Effector CD8-positive, alpha-beta T cell (primary cell): ENCODE measurements at regions not wholly inside any gene's neighbourhood (a gene's known extent, or its start where the extent isn't known, plus 50 kb on each side); places are given as distances from the start of the nearest gene placed in this dataset.
"Not testable (repeated sequence)": the region's sequence is repeated elsewhere in the genome, so short reads cannot be mapped to it uniquely, and the experiment has no call there.

Experiments used
- DNase-seq: peaks from one replicate; lab custom pipeline; 2025; lab: John Stamatoyannopoulos, UW

- DNase-seq, result no peak
Measured at GRCh38 chr18:67134911-67135310, 381.6 kb downstream of the DSEL start.

DNA sequence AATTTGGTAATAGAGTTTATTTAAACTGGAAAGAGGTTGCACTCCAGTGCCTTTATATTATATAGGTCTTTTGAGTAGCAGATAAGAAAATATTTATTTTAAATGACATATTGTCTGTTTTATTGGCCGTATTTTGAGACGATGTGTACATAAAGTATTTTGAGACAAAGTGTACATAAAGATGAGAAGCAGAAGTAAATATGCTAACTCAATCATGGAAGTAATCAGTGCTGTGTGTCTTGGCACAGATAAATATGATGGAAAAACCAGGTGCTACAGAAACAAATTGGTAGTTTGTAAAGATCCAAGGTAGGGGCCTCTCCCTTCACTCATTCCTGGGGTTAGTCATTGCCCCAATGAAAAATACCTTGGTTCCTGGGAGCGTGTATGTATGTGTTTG is 382.9 kb downstream of the DSEL start:
- no peak for DNase-seq

DNA sequence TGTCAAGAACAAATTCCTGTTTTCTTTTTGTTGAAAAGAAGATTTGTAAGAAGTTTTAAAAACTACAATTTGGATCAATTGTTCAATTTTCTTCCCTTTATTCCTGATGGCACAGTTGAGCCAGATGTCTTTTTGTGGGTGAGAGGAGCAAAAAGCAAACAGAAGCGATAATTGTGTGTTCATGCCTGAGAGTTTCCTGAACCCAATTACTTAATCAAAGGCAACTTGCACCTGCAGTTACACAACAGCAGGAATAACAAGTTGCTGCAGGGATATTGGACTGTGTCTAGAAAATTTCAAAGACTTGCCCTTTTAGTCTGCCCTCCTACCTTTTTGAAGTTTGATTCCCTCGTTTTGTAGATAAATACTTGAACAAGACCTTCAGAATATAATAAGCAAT is 383.6 kb downstream of the DSEL start:
- no peak for DNase-seq

GRCh38 chr18:67131498-67131897 is 385.0 kb downstream of the DSEL start:
- no peak for DNase-seq

- DNase-seq, result not testable (repeated sequence)
Measured at GRCh38 chr18:67126751-67127150, 389.8 kb downstream of the DSEL start.

- DNase-seq, result no peak
Measured at GRCh38 chr18:67123901-67124300, 392.6 kb downstream of the DSEL start.

GRCh38 chr18:67117804-67118203 is 398.7 kb downstream of the DSEL start:
- no peak for DNase-seq

DNA sequence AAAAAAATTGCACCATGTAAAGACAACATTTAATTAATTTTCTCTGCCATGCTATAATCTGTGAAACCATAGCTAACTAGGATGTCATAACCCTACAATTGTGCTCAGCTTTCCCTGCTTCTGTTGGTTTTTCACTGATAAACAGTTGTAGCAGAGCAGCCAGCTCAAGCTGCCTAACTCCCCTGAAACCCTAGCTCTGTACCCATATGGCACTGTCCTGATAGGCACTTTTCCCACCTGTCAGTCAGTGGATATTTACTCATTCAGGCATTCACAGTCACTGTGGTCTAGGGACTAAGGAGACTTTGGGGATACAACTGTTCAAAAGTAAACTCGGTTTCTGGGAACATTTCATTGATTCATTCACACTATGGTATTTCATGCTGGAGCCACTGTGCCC is 407.0 kb downstream of the DSEL start:
- no peak for DNase-seq

GRCh38 chr18:67108894-67109293 is 407.6 kb downstream of the DSEL start:
- DNase-seq, result no peak

DNA sequence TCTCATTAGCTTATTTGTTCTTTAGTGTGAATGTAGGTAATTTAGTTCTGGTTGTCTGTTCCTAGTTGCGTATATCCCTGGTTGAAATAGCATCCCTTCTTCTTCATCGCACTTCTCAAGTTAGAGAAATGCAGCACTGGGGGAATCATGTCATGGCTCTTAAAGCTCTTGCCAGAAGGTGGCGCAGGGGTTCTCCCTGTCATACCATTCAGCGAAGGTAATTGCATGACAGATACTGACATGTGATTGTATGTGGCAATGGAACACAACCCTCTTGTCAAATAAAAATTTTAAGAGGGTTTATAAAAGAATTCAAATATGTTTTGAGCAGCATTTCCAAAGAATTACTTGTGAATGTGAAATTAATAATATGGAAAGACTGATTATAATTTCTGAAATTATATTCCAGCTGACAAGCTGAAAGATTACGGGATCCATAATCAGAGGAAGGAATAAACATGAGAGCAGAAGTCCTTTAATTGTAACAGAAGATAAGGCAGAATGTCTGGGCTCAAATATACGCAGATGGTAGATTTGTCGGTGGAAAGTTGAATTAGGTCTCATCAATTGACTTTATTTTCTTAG is 411.7 kb downstream of the DSEL start:
- no peak for DNase-seq

DNA sequence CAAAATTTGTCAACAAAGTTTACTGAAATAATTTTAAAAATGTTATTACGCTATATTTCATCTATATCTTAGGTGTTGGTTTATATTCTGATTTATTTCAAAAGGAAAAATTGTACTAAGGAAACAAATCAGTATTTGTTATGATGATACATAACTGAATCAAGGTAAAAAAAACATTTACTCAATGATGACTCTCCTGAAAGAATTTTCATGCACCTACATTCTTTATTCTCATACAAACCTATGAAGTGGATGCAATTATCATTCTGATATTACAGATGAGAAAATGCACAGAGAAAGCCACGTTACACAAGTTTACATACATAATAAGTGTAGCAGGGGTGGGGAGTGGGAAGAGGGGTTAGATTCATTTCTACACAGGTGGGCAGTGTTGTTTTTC is 422.4 kb downstream of the DSEL start:
- DNase-seq, result no peak

DNA sequence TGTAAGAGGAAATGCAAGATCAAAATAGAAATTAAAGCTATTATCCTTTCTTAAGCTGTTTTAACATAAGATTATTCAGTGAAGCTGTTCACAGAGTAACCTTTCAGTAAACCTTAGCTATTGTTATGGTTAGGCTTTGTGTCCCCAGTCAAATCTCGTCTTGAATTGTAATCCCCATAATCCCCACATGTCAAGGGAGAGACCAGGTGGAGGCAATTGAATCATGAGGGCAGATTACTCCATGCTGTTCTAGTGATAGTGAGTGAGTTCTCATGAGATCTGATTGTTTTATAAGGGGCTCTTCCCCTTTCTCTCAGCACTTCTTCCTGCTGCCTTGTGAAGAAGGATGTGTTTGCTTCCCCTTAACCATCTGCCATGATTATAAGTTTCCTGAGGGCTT is 424.4 kb downstream of the DSEL start:
- DNase-seq, result no peak

GRCh38 chr18:67081482-67082211 is 434.9 kb downstream of the DSEL start:
- DNase-seq, result no peak

DNA sequence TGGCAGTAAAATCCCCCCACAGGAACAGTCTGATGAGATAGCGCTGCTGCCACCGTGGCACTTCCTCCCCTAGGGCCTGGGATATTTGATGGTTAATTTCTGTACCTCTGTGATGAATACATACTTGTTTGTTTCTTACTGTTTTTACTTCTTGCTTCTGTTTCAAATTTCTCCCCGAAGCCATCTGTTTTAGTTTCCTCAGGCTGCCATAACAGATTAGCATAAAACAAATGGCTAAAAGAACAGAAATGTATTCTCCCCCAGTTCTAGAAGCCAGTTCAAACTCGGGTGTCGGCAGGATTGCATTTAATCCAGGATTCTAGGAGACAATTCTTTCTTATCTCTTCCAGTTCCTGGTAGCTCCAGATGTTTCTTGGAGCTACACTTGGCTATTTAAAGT is 435.9 kb downstream of the DSEL start:
- no peak for DNase-seq

DNA sequence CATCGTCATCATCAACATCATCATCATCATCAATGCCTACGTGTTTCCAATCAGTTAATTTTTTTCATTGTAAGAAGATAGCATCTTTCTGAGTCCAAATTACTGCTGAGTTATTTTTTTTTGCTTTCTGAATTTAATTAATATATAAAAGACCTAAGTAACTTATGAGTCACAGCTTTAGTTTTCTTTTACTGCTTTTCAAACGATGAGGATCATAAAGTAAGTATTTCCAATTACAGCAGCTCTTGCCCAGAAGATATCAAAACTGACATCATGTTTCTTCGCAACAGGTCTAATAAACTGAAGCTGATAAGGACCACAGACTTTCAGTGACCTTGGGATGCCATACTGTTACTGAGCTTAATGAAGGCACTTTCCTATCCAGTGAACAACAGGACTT is 442.2 kb downstream of the DSEL start:
- no peak for DNase-seq

DNA sequence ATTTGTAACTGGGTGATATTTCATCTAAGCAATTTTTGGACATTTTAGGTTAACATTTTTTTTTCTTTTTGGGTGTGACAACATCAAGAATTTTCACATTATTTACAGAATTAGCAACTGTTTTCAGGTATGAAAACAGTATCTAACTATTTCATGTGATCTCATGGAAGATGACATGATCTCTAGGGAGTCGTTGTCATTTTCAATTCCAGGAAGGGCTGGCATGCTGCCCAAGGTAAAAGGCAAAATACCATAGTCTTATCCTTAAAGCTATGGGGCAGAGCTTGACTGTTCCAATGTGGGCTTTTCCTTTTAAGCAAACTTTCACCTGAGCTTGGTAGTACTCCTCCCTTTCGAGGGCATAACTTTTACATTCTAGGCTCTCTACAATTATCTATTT is 443.7 kb downstream of the DSEL start:
- no peak for DNase-seq

GRCh38 chr18:67068608-67069007 is 447.9 kb downstream of the DSEL start:
- no peak for DNase-seq

DNA sequence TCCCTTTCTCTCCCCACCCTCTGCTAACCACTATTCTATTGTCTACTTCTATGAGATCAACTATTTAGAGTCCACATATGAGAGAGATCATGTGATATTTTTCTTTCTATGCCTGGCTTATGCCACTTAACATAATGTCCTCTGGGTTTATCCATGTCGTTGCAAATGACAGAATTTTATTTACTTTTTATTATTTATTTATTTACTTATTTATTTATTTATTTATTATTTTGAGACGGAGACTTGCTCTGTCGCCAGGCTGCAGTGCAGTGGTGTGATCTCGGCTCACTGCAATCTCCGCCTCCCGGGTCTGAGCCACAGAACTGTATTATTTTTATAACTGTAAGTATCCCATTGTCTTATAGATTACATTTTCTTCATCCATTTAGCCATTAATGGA is 443.4 kb upstream of the CDH19 start:
- no peak for DNase-seq

GRCh38 chr18:67043276-67043675 is 439.4 kb upstream of the CDH19 start:
- no peak for DNase-seq

GRCh38 chr18:67041334-67041733 is 437.4 kb upstream of the CDH19 start:
- no peak for DNase-seq

DNA sequence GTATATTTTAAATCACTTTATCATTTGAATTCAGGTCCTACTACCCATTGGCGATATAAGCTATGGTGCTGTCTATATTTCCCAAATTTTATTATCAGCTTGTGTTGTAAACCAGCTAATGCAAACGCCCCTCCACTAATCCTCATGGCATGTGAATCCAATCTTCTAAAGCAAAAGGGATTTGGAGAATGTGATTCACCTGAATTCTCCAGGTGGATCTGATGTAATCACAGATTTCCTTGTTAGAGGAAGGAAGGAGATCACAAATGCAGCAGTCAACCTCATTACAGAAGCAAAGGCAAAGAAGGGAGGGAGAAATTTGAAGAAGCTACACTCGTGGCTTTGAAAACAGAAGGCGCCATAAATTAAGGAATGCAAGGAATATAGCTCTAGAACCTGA is 431.1 kb upstream of the CDH19 start:
- DNase-seq, result no peak

GRCh38 chr18:67023059-67023458 is 419.2 kb upstream of the CDH19 start:
- DNase-seq, result no peak

DNA sequence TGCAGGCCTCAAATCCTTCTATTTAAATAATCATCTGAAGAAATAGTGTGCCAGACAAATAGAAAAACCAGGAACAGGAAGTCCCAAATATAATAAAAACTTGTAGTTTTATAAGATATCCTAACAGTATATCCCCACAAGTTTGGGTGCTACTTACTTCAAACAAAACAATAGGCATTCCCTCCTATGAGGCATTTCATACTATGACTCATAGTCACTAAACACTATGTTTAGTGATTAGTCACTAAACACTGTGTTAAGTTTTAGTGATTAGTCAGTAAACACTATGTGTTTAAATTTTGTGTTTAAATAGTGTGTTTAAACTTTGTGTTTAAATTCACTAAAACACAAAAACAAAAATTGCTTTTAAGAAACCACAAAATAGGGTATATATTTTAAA is 407.0 kb upstream of the CDH19 start:
- no peak for DNase-seq

DNA sequence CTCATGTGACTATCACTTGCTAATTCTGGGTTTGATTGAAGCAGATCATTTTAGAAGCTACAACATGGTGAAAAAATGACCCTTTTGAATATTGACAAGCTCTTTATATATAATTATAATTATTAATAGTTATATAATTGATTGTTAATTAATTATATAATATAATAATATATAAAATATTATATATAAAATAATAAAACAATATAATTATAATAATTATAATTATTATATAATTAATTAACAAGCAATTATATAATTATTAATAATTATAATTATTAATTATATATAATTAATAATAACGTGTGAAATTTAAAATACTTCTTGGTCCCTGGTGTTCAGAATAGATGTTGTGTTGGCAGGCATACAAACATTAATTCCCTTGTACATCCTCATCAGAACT is 404.1 kb upstream of the CDH19 start:
- no peak for DNase-seq
